Mammary epithelial cell (primary cell): ENCODE measurements at regions not wholly inside any gene's neighbourhood (a gene's known extent, or its start where the extent isn't known, plus 50 kb on each side); places are given as distances from the start of the nearest gene placed in this dataset.

Source experiments
- CTCF ChIP-seq, 2 donors: IDR thresholded peaks in 1 of 2; conservative IDR thresholded peaks in 1 of 2; 2 replicates each; pipeline ENCODE4 v1.5.1; 2011 to 2012; ENCODE audit warnings: inconsistent platforms in 2 of 2, low read length in 2 of 2, mild to moderate bottlenecking in 2 of 2, control low read depth in 1 of 2, low read depth in 1 of 2; ENCODE audit not compliant: insufficient read depth in 1 of 2; ENCODE audit errors: extremely low read depth in 1 of 2
- EZH2 ChIP-seq: IDR thresholded peaks from 2 replicates; pipeline ENCODE4 v1.6.1; 2012; ENCODE audit warnings: low read length, inconsistent platforms, borderline replicate concordance

GRCh38 chrX:33379839-33380238 lies 168.5 kb upstream of the DMD start:
- TF ChIP-seq CTCF (conservative IDR thresholded peaks at IDR 0.05 in 1 of 2, IDR thresholded peaks at IDR 0.05 in 1 of 2; ENCODE audit: extremely low read depth in 1 of 2, insufficient read depth in 1 of 2, low read depth in 1 of 2, low read length in 2 of 2) (no peak), EZH2 (no peak)
